ENCODE measurements at regions not wholly inside any gene's neighbourhood (a gene's known extent, or its start where the extent isn't known, plus 50 kb on each side); places are given as distances from the start of the nearest gene placed in this dataset.

DNA sequence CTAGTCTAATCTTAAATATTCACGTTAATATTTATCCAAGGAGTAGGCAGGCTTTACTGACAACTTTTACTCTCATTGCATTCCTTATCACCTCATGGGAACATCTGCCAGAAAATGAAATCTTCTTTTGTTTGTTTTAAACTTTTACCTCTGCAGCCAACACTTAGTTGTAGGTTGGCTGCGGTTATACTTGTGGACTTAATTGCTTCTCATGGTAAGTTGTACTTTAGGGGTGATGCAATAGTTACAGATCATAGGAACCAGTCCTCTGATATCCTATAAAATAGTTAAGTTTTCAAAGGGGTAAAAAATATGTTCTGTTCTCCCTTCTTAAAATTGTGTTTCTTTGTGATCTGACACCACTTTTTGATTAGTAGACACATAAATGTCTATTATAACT is 321.9 kb downstream of the ZPLD1 start:
- TF ChIP-seq POLR2AphosphoS5 (IDR thresholded peaks at IDR 0.05; ENCODE audit: low read depth) (no peak), SPI1 (IDR thresholded peaks at IDR 0.05; ENCODE audit: borderline replicate concordance, low read depth) (no peak)
- TF ChIP-seq, protein P1, sequence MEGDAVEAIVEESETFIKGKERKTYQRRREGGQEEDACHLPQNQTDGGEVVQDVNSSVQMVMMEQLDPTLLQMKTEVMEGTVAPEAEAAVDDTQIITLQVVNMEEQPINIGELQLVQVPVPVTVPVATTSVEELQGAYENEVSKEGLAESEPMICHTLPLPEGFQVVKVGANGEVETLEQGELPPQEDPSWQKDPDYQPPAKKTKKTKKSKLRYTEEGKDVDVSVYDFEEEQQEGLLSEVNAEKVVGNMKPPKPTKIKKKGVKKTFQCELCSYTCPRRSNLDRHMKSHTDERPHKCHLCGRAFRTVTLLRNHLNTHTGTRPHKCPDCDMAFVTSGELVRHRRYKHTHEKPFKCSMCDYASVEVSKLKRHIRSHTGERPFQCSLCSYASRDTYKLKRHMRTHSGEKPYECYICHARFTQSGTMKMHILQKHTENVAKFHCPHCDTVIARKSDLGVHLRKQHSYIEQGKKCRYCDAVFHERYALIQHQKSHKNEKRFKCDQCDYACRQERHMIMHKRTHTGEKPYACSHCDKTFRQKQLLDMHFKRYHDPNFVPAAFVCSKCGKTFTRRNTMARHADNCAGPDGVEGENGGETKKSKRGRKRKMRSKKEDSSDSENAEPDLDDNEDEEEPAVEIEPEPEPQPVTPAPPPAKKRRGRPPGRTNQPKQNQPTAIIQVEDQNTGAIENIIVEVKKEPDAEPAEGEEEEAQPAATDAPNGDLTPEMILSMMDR (IDR thresholded peaks at IDR 0.05; ENCODE audit: insufficient read depth, low read length): no peak
- TF ChIP-seq, protein P2, sequence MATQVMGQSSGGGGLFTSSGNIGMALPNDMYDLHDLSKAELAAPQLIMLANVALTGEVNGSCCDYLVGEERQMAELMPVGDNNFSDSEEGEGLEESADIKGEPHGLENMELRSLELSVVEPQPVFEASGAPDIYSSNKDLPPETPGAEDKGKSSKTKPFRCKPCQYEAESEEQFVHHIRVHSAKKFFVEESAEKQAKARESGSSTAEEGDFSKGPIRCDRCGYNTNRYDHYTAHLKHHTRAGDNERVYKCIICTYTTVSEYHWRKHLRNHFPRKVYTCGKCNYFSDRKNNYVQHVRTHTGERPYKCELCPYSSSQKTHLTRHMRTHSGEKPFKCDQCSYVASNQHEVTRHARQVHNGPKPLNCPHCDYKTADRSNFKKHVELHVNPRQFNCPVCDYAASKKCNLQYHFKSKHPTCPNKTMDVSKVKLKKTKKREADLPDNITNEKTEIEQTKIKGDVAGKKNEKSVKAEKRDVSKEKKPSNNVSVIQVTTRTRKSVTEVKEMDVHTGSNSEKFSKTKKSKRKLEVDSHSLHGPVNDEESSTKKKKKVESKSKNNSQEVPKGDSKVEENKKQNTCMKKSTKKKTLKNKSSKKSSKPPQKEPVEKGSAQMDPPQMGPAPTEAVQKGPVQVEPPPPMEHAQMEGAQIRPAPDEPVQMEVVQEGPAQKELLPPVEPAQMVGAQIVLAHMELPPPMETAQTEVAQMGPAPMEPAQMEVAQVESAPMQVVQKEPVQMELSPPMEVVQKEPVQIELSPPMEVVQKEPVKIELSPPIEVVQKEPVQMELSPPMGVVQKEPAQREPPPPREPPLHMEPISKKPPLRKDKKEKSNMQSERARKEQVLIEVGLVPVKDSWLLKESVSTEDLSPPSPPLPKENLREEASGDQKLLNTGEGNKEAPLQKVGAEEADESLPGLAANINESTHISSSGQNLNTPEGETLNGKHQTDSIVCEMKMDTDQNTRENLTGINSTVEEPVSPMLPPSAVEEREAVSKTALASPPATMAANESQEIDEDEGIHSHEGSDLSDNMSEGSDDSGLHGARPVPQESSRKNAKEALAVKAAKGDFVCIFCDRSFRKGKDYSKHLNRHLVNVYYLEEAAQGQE (IDR thresholded peaks at IDR 0.05; ENCODE audit: insufficient replicate concordance, low read depth): no peak

Measured in HL-60 (cell line).